Epidermal melanocyte (primary cell): ENCODE measurements at regions not wholly inside any gene's neighbourhood (a gene's known extent, or its start where the extent isn't known, plus 50 kb on each side); places are given as distances from the start of the nearest gene placed in this dataset.
"Not testable (repeated sequence)": the region's sequence is repeated elsewhere in the genome, so short reads cannot be mapped to it uniquely, and the experiment has no call there.

Experiments used
- DNase-seq: peaks from one replicate; pipeline ENCODE4 v3.0.0; 2011; ENCODE audit warnings: low spot score; ENCODE audit not compliant: insufficient read length

GRCh38 chr1:29557701-29558600, 321.6 kb downstream of the PTPRU start:
- no peak for DNase-seq

GRCh38 chr1:29557066-29557465, 320.7 kb downstream of the PTPRU start:
- no peak for DNase-seq

DNA sequence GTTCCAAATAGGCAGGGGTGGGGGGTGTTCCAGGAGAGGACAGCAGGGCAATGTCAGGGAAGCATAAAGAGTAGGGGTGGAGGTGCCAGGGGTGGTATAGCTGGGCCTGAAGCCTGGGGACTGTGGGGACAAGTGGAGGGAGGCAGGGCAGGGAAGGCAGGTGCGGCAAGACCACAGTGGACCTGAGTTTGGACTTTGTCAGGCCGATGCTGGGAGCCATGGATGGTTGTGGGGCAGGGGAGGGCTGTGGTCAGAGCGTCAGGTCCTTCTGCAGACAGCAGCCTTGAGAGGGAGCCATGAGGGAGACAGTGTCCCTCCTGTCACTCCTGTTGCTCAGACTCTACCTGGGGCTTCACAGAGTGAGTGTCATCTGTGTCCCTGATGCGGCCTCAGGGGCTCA, 320.3 kb downstream of the PTPRU start:
- DNase-seq, result no peak

- no peak for DNase-seq
These were observed 318.8 kb downstream of the PTPRU start for GRCh38 chr1:29555043-29555620.

GRCh38 chr1:29554208-29554778, 318.0 kb downstream of the PTPRU start:
- DNase-seq, result no peak

DNA sequence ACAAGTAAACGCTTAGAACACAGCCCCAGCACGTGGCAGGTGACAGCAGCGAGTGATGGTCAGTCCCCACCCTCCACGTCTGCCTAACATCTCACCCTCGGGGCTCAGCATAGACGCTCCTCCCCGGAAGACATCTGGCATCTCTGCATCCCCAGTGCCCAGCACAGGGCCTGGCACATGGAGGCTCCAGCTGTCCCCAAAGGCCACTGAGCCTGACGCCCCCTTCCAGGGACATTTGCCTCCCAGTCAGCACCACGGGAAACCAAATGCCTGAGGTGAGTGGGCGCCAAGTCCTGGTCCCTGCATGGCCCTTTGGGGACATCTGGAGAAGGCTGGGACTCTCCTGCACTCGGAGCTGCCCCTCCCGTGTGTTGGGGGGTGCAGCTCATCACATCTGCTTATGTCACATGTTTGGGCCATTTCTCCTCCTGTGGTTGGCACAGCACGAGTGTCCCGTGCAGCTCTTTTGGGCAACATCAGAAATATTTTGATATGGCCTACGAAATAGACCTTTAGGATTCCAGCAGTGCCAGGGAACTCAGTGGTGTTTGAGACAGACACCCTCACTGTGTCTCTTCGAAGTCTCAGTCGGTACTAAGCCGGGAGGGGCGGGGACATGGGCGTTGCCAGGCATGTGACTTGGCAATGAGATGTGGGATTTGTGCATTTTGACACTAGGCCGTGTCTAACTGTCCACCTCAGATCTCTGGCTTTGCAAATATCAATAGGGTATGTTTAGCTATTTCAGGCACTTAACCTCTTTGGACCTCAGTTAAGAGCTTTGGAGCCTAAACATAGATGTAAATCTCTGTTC, 315.0 kb downstream of the PTPRU start:
- no peak for DNase-seq

DNA sequence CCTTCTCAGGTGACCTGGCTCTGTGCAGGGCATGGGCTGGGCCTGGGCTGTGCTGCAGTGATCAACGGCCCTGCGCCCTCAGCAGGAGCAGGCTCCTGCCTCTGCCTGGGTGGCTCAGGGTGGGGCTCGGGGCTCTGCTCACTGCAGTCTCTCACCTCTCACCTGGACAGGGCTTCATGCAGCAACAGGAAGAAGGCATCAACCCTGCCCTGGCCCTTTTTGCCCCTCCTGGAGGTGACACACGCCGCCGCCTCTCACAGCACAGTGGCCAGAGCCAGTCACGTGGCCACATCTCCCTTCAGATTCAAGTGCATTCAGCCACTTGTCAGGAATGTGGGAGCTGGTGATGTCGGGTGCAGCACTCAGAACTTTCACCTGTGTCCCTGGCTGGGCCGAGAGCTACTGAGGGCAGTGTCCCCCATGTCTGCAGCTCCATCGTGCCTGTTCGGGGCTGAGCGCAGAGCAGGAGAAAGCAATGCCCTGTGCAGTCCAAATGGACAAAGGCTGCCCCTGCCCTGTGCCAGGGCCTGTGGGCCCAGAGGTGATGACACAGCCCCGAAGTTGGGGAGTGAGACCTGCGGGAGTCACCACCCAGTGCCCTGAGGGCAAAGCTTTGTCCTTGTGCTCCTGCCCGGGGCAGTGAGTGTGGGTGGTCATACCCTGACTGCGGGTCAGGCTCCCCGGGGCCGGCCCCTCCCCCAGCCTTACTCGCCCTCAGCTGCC, 314.0 kb downstream of the PTPRU start:
- DNase-seq, result no peak

DNA sequence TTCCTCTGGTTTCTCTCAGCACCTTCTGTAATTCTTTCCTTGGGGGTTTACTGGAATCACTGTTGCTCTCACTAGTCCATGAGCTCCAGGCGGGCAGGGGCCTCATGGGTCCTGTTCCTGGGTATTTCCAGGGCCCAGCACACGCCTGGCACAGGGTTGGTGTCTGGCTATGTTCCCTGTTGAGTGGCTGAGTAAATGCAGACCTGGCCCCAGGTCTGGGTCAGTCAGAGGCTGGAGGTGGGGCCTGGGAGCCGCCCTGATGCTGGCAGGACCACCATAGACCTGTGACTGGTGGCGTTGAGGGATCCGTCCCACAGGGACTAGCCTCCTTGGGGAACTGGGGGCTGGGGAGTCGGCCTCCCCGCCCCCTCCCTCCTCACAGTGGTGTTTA, 313.4 kb downstream of the PTPRU start:
- not testable (repeated sequence) for DNase-seq

DNA sequence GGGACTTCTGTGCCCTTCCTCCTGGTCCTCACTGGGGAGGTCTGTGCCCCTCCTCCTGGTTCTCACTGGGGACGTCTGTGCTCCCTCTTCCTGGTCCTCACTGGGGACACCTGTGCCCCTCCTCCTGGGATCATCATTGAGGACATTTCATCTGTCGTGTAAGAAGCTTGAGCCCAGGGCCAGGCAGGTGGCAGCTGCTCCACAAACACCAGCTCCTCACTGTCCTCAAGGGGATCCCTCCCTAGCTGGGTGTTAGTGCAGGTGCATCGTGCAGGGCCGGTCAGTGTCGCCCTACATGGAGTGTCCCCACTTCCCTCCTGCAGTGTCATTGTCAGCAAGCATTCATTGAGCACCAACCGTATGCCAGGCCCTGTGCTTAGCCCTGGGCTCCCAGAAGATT, 312.7 kb downstream of the PTPRU start:
- no peak for DNase-seq

- no peak for DNase-seq
These were observed 311.8 kb downstream of the PTPRU start for GRCh38 chr1:29548091-29548490.

- DNase-seq, result no peak
These were observed 311.0 kb downstream of the PTPRU start for GRCh38 chr1:29547300-29547699.

- DNase-seq, result no peak
These were observed 310.2 kb downstream of the PTPRU start for GRCh38 chr1:29546496-29546895.

- DNase-seq, result no peak
These were observed 308.1 kb downstream of the PTPRU start for GRCh38 chr1:29544406-29544805.

DNA sequence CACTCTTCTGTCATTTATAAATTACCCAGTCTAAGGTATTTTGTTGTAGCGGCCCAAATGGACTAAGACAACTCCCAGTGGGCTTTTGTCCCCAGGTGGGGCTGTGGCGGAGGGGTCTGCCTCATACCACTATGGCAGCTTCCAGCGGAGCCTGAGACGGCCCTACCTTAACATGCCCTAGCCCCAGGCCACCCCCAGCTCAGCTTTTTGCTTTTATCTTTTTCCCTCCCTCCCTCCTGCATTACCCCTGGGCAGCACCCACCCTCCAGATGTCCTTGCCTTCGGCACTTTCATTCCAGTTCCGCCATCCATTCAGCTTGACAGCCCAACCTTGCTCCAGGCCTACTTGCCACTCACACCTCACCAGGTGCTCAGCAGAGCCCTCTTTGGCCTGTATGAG, 307.3 kb downstream of the PTPRU start:
- DNase-seq, result no peak

- DNase-seq, result no peak
These were observed 306.2 kb downstream of the PTPRU start for GRCh38 chr1:29542548-29542947.

DNA sequence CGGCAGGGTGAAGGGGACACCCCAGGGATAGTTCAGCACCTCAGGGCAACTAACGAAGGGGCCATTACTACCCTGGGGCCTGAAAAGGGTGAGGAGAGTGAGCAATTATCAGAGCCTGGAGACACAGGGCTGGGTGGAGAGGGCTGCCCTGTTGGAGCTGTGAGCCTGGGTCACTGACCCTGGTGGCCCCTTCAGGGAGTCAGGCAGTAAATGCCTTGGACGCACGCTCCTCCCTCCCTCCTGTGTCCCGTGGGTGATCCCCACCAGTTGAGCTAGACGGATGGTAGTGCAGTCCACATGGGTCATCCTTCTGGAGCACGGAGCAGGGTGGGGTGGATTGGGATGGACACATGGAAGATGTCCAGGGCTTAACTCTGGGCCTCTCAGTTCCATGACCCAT, 305.3 kb downstream of the PTPRU start:
- no peak for DNase-seq

DNA sequence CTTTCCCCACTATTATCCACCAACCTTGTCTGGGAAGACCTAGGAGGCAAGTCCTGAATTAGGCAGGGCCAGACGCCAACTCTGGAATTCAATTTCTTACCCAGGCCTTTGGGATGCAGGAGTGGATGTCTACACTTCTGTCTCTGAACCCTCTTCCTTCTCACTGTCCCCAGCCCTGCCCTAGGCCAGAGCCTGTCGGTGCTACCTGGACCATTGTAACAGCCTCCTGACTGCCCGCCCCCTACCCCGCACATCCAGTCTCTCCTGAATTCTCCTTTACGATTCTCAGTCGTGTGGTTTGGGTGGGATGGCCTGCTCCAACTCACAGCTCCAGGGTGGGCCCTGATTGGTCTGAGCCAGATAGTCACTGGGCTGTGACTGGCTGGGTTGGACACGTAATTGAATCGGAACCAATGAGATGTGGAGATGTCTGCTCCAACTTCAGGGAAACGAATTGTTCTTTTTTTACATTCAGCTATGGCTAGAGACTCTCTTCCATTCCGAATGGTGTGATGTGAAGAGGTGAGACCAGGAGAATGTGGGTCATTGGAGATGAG, 304.6 kb downstream of the PTPRU start:
- no peak for DNase-seq

- no peak for DNase-seq
These were observed 303.6 kb downstream of the PTPRU start for GRCh38 chr1:29539971-29540370.

GRCh38 chr1:29538586-29538985, 302.3 kb downstream of the PTPRU start:
- DNase-seq, result no peak

- no peak for DNase-seq
These were observed 296.4 kb downstream of the PTPRU start for GRCh38 chr1:29532751-29533150.

DNA sequence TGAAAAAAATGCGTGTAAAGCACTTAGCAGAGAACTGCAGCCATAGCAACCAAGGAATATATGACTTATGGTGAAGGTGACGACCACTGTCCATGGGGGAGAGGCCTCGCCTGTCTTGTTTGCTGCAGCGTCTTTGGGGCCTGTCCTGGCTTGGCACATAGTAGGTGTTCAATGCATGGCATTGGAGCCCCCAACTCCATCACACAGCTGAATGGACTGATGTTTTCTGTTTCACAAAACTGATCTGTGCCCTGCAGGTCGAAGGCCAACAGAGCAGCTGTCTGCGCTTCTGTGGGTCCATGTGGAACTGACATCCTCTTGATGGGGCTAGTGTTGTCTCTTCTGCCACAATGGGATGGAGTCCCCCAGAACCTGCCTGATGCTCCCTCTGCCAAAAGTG, 296.0 kb downstream of the PTPRU start:
- no peak for DNase-seq
